Stimulated activated CD8-positive, alpha-beta memory T cell treated with anti-CD3 and anti-CD28 coated beads, Interleukin-12 subunit alpha, Interleukin-12 subunit beta, amount 100 ng/mL, for 1 hour (primary cell): ENCODE measurements at regions not wholly inside any gene's neighbourhood (a gene's known extent, or its start where the extent isn't known, plus 50 kb on each side); places are given as distances from the start of the nearest gene placed in this dataset.

Experiments
- DNase-seq: peaks from one replicate; pipeline ENCODE4 v3.0.0-alpha.2; 2020; ENCODE audit warnings: low read depth

GRCh38 chr18:68354176-68354575 is 360.7 kb downstream of the TMX3 start:
- DNase-seq = no peak

- no peak for DNase-seq
These were observed 372.8 kb downstream of the TMX3 start for GRCh38 chr18:68342039-68342659.

- no peak for DNase-seq
These were observed 374.3 kb downstream of the TMX3 start for GRCh38 chr18:68340606-68341005.

- DNase-seq = no peak
These were observed 384.2 kb downstream of the TMX3 start for GRCh38 chr18:68330658-68331057.

- DNase-seq = no peak
These were observed 391.0 kb downstream of the TMX3 start for GRCh38 chr18:68323921-68324320.

GRCh38 chr18:68316636-68317035 is 398.3 kb downstream of the TMX3 start:
- no peak for DNase-seq

GRCh38 chr18:68314403-68314802 is 400.5 kb downstream of the TMX3 start:
- no peak for DNase-seq

- DNase-seq = no peak
These were observed 413.5 kb downstream of the TMX3 start for GRCh38 chr18:68301441-68301840.

- DNase-seq = no peak
These were observed 415.0 kb downstream of the TMX3 start for GRCh38 chr18:68299906-68300305.

- no peak for DNase-seq
These were observed 416.6 kb downstream of the TMX3 start for GRCh38 chr18:68298330-68298729.

GRCh38 chr18:68288408-68288807 is 426.5 kb downstream of the TMX3 start:
- no peak for DNase-seq

GRCh38 chr18:68284236-68284780 is 430.6 kb downstream of the TMX3 start:
- DNase-seq = no peak

GRCh38 chr18:68283834-68284233 is 431.1 kb downstream of the TMX3 start:
- DNase-seq = no peak

GRCh38 chr18:68282232-68282631 is 432.7 kb downstream of the TMX3 start:
- DNase-seq = no peak

GRCh38 chr18:68275616-68276015 is 439.3 kb downstream of the TMX3 start:
- DNase-seq = no peak

- DNase-seq = no peak
These were observed 444.9 kb downstream of the TMX3 start for GRCh38 chr18:68270017-68270416.

- no peak for DNase-seq
These were observed 447.3 kb downstream of the TMX3 start for GRCh38 chr18:68267583-68267982.

GRCh38 chr18:68263481-68263880 is 451.4 kb downstream of the TMX3 start:
- no peak for DNase-seq

GRCh38 chr18:68262690-68263294 is 452.1 kb downstream of the TMX3 start:
- no peak for DNase-seq

- no peak for DNase-seq
These were observed 458.4 kb downstream of the TMX3 start for GRCh38 chr18:68256418-68257067.

GRCh38 chr18:68244786-68245185 is 470.1 kb downstream of the TMX3 start:
- no peak for DNase-seq

- no peak for DNase-seq
These were observed 473.0 kb downstream of the TMX3 start for GRCh38 chr18:68241881-68242280.

GRCh38 chr18:68234676-68235075 is 480.2 kb downstream of the TMX3 start:
- DNase-seq = no peak
